ELR (cell line): ENCODE measurements at regions not wholly inside any gene's neighbourhood (a gene's known extent, or its start where the extent isn't known, plus 50 kb on each side); places are given as distances from the start of the nearest gene placed in this dataset.
"Not testable (repeated sequence)": the region's sequence is repeated elsewhere in the genome, so short reads cannot be mapped to it uniquely, and the experiment has no call there.

ENCODE experiments used
- DNase-seq: peaks from one replicate; pipeline ENCODE4 v3.0.0-alpha.2; 2015; ENCODE audit warnings: low read depth

DNA sequence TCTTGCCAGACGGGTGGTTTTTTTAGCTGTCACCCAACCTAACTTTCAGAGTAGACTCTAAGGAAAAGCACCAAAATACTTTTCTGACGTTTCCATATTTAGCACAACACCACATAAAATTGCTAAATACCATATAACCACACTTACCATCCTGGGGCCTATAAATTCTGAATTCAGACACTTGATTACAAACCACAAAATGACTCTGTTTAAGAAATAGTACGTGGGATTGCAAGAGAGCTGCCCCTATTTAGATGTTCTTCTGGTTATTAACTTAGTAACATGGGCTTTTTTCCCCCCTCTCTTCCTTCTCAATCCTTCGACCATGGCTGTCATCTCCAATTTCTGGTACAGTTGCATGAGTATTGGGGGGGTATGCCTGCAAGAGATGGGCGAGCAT lies 287.7 kb downstream of the BMP4 start:
- no peak for DNase-seq

DNA sequence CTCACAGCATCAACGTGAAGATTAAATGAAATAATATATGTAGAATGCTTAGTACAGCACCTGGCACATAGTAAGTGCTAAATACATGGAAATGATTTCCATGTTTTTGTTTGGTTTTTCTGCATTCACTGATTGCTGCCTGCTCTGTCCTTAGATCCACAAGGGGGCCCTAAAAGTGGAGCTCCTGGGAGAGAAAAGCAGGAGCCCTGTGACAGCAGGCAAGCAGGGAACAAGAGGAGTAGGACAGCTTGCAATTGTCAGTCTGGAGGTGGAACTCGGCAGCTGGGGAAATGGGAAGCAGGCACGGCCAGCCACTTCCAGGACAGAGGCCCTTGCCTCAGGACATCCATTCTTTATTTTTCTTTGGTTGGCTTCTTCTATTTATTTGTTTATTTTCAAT lies 292.9 kb downstream of the BMP4 start:
- DNase-seq = peak; percentile 34

DNA sequence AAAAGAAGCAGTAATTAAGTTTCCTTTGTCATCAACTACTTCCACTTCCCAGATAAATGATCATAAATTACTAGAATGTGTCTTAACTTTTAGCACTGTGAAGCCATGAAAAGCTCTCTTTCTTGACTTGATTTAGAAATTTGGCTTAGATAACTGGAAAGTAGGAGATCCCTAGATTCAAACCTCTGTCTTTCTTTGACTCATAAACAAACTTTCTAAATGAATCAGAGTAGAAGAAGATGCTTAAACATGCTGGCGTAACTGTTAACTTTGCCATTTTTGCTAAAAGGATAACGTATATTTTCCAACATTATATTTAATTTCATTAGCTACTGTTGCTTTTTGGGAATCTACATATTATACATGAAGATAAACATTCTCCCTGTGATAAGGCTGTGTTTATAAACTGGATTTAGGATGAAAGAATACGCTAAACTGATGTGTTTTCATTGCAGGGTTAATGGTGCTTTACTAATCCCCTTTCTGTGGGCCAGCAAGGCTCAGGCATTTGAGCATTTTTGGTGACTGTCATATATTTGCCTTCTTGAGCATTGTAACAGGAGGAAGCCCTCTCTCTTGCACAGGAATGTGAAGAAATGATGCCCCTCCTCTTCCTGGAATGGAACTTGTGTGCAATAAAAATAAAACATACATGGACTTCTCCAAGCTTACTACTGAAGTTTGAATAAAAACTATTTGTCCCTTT lies 301.4 kb downstream of the BMP4 start:
- no peak for DNase-seq

DNA sequence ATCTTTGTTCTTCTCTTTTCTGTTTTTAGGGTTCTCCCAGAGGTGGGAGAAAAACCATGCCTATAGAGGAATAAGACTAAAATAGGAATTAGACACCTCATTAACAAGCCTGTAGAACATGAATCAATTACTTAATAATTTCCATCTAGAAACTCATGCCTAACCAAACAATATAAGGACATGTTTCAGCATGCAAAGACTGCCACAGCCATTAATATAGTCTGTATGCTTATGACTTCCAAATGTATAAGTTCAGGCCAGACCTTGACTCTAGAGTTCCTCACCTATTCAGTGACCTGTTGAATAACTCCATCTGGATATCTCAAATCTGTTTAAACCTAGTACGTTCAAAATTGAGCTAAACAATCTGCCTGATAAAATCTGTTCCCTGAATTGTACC lies 304.6 kb downstream of the BMP4 start:
- DNase-seq = no peak

DNA sequence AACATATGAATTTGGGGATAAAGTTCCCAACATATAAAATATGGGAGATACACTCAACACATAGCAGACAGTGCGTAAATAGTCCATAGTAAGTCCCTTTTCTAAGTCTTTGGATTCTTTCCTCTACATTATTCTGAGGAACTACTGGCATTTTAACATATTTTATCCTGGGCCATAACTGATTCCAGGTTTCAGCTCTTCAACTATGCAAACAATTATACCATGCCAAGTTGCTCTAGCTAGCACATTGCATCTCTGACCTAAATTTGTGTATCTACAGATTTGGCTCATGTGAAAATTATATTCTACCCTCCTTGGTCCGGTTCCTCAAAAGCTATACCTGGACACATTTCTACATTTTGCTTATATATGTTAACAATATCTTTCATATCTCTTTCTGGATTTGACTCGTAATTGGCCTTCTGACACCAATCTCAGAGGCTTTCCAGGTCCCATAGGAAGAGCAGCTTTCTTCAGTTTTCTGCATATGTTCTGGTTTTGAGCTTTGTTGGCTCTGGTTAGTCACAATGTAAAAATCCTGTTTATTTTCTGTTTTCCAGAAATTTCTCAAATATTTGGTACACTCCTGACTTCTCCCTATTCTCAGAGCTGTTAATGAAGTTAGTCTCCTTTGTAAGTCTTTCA lies 305.4 kb downstream of the BMP4 start:
- no peak for DNase-seq

DNA sequence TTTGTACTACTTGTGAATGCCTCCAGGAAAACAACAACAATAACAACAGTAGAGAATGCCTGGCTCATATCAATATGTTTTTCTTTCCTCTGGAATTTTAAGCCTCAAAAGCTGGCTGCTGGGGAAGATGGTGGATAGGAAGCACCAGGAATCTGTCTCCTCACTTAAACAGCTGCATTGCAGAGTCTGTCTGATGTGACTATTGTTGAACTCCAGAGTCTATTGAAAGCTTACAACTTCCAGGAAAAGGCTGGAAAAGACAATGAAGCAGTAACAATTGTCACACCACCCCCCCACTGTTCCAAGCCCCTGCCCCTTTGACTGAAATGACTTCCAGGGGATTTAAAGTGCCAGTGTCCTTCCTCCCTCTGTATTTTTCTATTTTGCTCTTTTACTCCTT lies 309.7 kb downstream of the BMP4 start:
- no peak for DNase-seq

DNA sequence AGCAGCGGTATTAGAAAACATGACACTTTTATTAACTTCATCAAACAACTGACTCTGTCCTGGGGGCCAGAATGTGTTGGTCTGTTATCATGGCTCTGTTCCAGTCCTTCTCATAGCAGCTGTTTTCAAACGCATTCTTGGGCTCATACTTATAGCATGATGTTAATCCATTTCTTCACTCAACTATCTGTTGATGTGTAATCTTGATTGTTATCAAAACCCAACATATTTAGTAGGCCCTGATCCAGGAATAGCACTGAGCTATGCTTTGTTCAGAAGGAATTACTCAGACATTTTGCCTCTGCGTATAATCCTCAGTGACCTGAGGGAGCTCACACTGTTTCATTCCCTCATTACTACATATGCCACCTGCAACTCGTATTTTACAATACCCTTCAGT lies 315.9 kb downstream of the BMP4 start:
- DNase-seq = peak; percentile 8

DNA sequence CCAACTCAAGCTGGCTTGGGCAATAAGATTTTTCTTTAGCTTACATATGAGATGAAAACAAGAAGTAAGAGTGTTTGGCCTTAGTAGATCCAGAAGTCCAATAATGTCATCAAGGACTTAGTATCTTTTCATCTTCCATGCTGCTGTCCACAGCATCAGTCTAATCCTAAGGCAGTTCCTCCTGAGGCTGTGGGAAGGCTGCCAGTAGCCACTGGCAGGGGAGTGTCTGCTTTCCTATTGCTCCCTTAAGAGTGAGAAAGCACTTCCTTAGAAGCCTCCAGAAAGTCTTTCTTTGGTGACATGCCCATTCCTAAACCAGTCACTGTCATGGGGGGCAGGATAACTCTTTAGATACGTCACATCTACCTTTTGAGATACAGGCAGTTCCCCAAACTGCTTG lies 317.7 kb downstream of the BMP4 start:
- DNase-seq = no peak

DNA sequence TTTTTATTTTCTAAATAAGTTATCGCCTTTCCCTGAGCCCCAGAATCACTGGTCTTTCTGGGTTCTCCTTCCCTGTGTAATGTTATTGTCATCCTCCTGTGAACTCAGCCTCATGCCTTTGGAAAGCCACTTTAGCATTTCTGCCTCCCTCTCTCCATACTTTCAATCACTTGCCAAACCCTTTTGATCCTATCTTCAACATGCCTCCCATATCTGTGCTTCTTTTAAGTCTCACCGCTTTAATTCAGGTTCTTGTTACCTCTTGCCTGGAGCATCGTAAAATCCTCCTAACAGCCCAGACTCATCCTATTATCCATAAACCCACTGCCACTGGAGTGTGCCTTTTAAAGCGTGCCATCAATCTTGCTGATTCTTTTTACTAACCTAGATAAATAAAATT lies 321.8 kb downstream of the BMP4 start:
- DNase-seq = no peak

DNA sequence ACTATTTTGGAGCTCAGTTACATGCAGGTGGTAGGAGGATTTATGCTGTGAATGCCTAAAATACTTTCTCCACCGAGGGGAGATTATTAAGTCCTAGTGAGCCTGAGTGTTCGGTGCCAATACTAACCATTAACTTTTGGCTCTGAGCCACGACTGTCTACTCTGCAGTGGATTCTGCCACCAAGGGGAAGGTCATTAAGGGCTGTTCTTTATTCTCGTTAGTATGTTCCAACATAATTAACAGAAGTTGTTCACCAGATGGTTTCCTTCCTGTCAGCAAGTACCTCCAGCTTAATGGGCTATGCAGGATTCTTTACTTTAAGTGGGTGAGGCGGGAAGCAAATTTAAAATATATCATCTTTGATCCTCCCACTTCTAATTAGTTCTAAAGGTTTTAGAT lies 326.3 kb downstream of the BMP4 start:
- DNase-seq = no peak

DNA sequence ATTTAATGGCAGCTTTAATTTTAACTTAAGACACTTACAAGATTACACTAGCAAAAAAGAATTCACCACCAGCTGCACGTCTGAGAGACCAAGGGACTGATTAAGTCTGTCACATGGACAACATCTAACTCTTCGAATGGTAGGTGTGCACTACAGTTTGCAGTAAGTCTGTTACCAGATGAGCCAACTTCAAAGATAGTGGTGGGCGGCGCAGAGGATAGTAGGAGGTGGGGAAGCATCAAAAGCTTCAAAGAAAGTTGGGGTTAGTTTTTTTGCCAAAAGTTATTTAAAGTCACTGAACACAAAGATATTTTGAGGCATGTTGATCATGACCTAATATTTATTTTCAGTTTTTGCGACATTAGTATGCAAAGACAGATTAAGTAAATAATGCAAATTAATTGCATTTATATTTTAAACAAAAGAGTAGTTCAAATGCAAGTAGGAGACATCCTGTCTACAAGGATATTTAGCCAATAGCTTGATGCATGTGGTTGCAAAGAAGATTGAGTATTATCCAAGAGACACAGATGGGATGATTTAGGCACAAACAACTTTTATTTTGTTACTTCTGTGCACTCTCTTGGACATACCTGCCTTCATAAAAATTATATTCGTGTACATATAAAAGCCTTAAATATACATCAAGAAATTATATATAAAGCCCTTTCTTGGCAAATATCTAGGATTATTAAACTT lies 327.7 kb downstream of the BMP4 start:
- no peak for DNase-seq

DNA sequence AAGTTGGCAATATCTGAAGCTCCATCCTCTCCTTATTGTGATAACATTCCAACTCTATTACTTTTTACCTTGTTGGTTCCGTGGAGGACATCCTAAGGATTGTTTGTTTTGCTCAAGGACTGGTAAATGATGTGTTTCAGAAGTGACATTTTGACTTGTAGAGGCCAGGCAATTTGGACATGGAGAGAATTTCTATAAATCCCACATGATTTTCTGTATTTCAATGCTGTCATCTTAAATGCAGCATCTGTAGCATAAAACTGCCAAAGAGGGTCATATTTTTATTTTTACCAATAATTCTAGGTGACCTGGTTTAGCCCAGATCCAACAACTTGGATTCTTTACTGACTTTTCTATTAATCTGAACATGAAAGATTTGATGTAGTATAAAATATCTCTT lies 328.4 kb downstream of the BMP4 start:
- DNase-seq = no peak

DNA sequence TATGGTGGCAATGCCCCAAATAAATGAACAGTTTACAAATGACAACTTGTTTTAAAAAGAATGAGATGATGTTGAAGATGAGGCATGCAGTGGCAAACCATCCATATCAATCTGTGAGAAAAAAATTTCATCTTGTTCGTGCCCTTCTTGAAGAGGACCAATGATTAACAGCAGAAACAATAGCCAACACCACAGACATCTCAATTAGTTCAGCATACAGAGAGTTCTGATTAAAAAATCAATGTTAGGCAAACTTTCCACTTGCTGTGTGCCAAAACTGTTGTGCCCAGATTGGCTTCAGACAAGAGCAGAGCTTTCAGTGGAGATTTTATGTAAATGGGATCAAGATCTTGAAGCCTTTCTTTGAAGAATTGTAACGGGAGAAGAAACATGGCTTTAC lies 329.9 kb downstream of the BMP4 start:
- no peak for DNase-seq

DNA sequence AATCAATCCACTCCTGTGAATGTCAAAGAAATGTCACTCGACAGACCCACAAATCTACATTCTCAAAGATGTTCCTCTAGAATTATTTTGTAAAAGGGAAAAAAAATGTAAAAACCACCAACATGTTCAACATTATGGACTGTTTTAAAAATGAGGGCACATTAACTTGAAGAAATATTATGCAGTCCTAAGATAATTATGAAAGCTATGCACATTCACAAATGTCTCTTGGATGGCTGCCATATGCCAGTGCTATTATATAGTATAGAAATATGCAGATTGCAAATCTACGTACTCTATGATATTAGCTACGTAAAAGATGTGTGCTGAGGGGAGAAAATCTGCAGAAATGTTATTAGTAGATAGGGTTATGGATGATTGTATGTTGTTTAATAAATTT lies 334.2 kb downstream of the BMP4 start:
- no peak for DNase-seq

DNA sequence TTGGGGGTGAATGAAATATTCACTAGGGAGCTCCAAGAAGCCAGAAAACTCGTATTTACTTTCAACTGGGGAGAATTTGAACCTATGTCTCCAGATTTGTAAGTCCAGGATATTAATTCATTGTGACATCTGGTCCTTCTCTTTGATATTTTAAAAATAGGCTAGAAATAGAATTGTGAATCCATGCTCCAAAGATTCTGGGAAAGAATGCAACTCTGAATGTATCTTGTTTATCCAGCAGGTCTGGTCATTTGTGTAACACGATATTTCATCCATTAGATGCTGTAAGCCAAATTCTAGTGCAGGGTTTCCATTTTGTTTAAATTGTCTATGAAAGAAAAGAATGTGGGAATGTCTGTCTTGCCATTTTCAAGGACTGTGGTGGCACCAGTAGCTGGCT lies 334.7 kb downstream of the BMP4 start:
- no peak for DNase-seq

DNA sequence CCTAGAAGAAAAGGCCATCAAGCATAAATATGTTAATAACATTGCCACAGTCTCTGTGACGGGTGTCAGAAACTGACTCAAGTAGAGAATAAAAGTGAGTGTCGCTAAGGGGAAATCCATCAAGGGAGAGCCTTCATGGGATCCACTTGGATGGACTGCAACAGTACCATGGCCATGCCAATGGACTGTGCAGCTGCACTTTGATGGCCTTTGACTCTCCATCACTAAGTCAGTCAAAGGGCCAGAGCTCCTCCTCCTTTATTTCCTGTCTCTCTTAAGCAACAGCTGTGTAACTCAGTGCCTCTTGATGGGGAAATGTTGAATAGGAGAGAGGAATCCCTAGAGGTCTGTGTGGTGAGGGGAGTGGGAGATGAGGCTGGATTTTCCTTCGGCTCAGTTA lies 335.2 kb downstream of the BMP4 start:
- DNase-seq = no peak

DNA sequence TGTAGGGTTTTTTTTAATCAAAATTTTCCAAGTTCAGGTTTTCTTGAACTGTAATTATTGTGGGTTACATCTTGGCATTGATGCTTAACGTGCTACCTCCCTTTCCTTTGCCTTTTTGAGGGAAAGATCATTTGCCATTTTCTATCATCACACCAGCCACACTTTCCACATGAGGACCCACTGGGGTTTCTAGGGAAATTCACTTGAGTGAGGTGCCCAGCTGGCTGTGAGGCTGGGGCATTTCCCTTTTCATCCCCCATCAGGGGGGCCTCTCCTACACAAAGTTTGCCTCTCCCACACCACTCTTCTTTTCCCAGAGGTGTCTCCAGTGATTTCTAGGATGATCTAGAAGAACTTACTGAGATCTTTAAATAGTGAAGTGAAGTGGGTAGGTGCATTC lies 335.7 kb downstream of the BMP4 start:
- no peak for DNase-seq

DNA sequence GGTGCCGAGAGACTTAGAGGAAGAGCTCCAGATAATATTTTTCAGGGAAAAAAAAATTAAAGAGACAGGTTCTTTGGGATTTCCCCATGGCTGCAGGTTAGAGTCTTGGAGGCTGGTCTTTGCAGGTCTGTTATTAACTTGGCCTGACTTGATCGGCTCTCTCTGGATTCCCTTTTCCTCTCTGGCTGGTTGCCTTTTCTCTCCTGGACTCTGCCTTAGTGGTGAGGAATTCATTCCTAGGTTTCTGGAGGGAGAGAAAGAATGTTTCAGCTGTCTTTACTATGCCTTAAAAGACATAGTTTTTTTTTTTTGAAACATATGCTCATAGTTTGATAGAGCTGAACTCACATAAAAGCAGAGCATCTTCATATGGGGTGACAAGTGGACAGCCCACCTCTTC lies 336.3 kb downstream of the BMP4 start:
- DNase-seq = no peak

DNA sequence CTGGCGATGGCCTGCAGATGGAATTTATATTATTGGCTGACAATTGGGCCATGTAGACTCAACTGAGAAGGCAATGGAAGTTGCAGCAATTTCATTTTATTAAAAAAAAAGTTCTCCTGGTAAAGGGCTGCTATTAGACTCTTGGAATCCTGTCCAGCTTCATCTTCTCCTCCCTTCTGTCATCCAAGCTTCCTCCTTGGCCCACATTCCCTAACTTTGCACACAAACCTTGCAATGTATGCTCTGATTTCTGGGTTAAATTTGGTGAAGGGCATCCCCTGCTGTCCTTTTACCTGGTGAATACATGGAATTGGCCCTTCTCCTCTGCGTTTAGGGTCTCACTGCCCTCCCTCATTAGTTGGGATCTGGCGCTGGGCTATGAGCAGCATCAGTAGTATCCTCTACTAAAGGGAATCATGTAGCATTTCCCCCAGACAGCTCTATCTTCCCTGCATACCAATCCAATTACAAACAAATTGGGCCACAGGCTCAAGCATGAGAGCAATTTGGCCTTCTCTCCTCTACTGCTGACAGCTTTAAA lies 336.9 kb downstream of the BMP4 start:
- peak; percentile 13 for DNase-seq

DNA sequence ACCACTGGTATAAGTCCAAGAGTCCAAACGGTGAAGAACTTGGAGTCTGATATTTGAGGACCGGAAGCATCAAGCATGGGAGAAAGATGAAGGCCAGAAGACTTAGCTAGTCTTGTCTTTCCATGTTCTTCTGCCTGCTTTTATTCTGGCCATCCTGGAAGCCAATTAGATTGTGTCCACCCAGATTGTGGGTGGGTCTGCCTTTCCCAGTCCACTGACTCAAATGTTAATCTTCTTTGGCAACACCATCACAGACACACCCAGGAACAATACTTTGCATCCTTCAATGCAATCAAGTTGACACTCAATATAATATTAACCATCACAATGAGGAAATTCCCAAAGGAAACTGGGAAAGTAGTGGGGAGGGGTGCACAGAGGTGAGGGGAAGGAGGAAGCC lies 340.1 kb downstream of the BMP4 start:
- DNase-seq = not testable (repeated sequence)

DNA sequence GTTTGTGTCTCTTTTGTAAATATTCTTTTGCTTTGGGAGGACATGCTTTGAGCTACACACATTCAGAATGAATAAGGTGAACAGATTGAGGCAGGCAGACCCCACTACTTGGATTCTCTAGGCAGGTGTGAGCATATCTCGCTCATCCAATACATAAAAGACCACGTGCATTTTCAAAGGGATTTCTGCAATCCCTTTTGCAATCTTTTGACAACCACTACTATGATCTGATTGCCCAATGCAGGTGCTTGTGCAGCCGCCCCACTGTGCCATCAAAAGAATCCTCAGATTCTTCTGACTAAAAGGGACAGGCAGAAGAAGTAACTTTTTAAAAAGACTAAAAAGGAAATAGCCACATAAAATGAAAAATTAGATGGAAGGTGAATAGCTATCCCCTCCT lies 341.4 kb downstream of the BMP4 start:
- DNase-seq = no peak

DNA sequence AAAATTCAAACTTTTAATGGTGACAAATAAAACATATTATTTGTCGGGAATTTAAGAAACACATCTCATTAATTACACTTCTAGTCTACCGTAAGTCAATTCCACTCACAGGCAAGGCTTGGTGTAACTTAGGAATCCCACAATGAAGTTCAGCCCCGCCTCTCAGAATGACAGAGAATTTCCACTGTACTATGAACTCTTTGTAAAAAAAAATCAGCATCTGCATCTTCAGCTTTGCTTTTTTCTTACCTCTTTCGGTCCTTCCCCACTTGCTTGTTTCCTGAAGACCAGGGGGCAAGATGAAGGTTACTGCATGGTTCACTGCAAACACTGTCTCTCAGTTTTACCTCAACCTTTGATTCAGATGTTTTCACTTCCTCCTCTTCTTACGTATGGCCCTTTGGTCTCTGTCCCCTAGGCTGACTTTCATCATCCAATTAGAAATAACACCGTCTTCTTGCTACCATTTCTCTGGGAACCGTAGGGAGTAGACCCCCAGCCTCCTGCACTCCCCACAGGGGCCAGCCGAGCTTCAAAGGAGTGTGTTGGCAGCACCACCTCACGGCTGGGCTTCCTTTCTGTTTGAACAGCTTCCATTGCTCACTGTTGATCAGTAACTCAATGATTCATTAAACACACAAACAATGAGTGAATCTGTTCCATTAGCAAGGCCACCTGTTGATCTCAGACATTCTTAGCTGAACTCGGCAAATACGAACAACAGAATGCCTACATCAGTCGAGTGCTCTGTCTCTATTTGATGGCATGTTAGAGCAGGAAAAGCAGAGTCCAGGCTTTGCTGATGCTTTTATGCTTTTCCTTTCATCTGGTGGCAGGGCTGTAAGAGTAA lies 343.0 kb downstream of the BMP4 start:
- peak; percentile 49 for DNase-seq
